Kidney epithelial cell (primary cell): ENCODE measurements at regions not wholly inside any gene's neighbourhood (a gene's known extent, or its start where the extent isn't known, plus 50 kb on each side); places are given as distances from the start of the nearest gene placed in this dataset.

ENCODE experiments used
- DNase-seq: peaks from one replicate; pipeline ENCODE4 v3.0.0-alpha.2; 2010; ENCODE audit warnings: low read depth
- H3K27me3 ChIP-seq: 2 replicates; pipeline ENCODE4 v1.6.0; 2011; ENCODE audit warnings: low read length; ENCODE audit not compliant: control insufficient read depth, insufficient read depth
- H3K36me3 ChIP-seq: 2 replicates; pipeline ENCODE4 v1.5.1; 2011; ENCODE audit warnings: low read length; ENCODE audit not compliant: control insufficient read depth, insufficient read depth
- H3K4me3 ChIP-seq: 2 replicates; pipeline ENCODE4 v1.5.1; 2011; ENCODE audit warnings: low read depth, mild to moderate bottlenecking, control low read depth, low read length
- CTCF ChIP-seq: IDR thresholded peaks from 2 replicates; pipeline ENCODE4 v1.5.1; 2011; ENCODE audit warnings: mild to moderate bottlenecking, moderate library complexity, low read length, control low read depth, inconsistent platforms; ENCODE audit not compliant: insufficient read depth, poor library complexity, severe bottlenecking

- Histone ChIP-seq H3K27me3 (no peaks in the 10 kb centered on the region), H3K4me3 (no peak overlapping the region), H3K36me3 (no peaks in the 10 kb centered on the region)
- DNase-seq, result no peak
- no peak for TF ChIP-seq CTCF
Measured at GRCh38 chr1:235045921-235046601, 82.6 kb downstream of the TOMM20 start.

GRCh38 chr1:235045034-235045690, 83.5 kb downstream of the TOMM20 start:
- DNase-seq, result no peak
- no peak for TF ChIP-seq CTCF
- H3K4me3 ChIP-seq, result no peak overlapping the region
- no peaks in the 10 kb centered on the region for H3K27me3 ChIP-seq
- H3K36me3 ChIP-seq, result no peaks in the 10 kb centered on the region

- H3K4me3 ChIP-seq, result no peak overlapping the region
- H3K36me3 ChIP-seq, result no peaks in the 10 kb centered on the region
- TF ChIP-seq CTCF, result no peak
- no peaks in the 10 kb centered on the region for H3K27me3 ChIP-seq
- DNase-seq, result no peak
Measured at GRCh38 chr1:235043234-235043633, 85.4 kb downstream of the TOMM20 start.

GRCh38 chr1:235038701-235039100, 89.9 kb downstream of the TOMM20 start:
- Histone ChIP-seq H3K4me3 (no peak overlapping the region), H3K36me3 (no peaks in the 10 kb centered on the region), H3K27me3 (no peaks in the 10 kb centered on the region)
- DNase-seq, result no peak
- TF ChIP-seq CTCF, result no peak

- H3K36me3 ChIP-seq, result no peaks in the 10 kb centered on the region
- no peak for DNase-seq
- no peak overlapping the region for H3K4me3 ChIP-seq
- no peaks in the 10 kb centered on the region for H3K27me3 ChIP-seq
- no peak for TF ChIP-seq CTCF
Measured at GRCh38 chr1:235035928-235036327, 92.7 kb downstream of the TOMM20 start.
